ENCODE measurements at regions not wholly inside any gene's neighbourhood (a gene's known extent, or its start where the extent isn't known, plus 50 kb on each side); places are given as distances from the start of the nearest gene placed in this dataset.

- no peak for TF ChIP-seq POLR2A (IDR thresholded peaks at IDR 0.05)
- TF ChIP-seq CTCF (IDR thresholded peaks at IDR 0.05 in 4 of 5, conservative IDR thresholded peaks at IDR 0.05 in 1 of 5) = no peak
Observed at GRCh38 chr5:104793755-104794080, 1231.1 kb upstream of the NUDT12 start.
